ENCODE measurements at regions not wholly inside any gene's neighbourhood (a gene's known extent, or its start where the extent isn't known, plus 50 kb on each side); places are given as distances from the start of the nearest gene placed in this dataset.

- no peak overlapping the region for H3K4me3 ChIP-seq (ENCODE audit: low read depth, low read length)
- no peak for DNase-seq (ENCODE audit: low read depth)
- TF ChIP-seq CTCF (IDR thresholded peaks at IDR 0.05; ENCODE audit: insufficient read depth, low read depth, low read length): no peak
Measured at GRCh38 chr16:13756411-13757140, 163.4 kb upstream of the ERCC4 start.

- no peak for DNase-seq (ENCODE audit: low read depth)
Measured at GRCh38 chr16:13766334-13766733, 153.6 kb upstream of the ERCC4 start.

GRCh38 chr16:13767215-13767614 is 152.7 kb upstream of the ERCC4 start:
- H3K4me3 ChIP-seq (ENCODE audit: low read depth, low read length): no peak overlapping the region
- no peak for DNase-seq (ENCODE audit: low read depth)
- no peak for TF ChIP-seq CTCF (IDR thresholded peaks at IDR 0.05; ENCODE audit: insufficient read depth, low read depth, low read length)

More at GRCh38 chr16:13766334-13766733, 153.6 kb upstream of the ERCC4 start:
- TF ChIP-seq CTCF (IDR thresholded peaks at IDR 0.05; ENCODE audit: insufficient read depth, low read depth, low read length): no peak
- H3K4me3 ChIP-seq (ENCODE audit: low read depth, low read length): no peak overlapping the region

- DNase-seq (ENCODE audit: low read depth): no peak
- no peak overlapping the region for H3K4me3 ChIP-seq (ENCODE audit: low read depth, low read length)
- no peak for TF ChIP-seq CTCF (IDR thresholded peaks at IDR 0.05; ENCODE audit: insufficient read depth, low read depth, low read length)
Measured at GRCh38 chr16:13768471-13768870, 151.5 kb upstream of the ERCC4 start.

GRCh38 chr16:13770436-13770835 is 149.5 kb upstream of the ERCC4 start:
- DNase-seq (ENCODE audit: low read depth): no peak
- H3K4me3 ChIP-seq (ENCODE audit: low read depth, low read length): no peak overlapping the region
- no peak for TF ChIP-seq CTCF (IDR thresholded peaks at IDR 0.05; ENCODE audit: insufficient read depth, low read depth, low read length)

- DNase-seq (ENCODE audit: low read depth): no peak
- no peak for TF ChIP-seq CTCF (IDR thresholded peaks at IDR 0.05; ENCODE audit: insufficient read depth, low read depth, low read length)
- no peak overlapping the region for H3K4me3 ChIP-seq (ENCODE audit: low read depth, low read length)
Measured at GRCh38 chr16:13772782-13773181, 147.2 kb upstream of the ERCC4 start.

GRCh38 chr16:13779676-13780075 is 140.3 kb upstream of the ERCC4 start:
- no peak overlapping the region for H3K4me3 ChIP-seq (ENCODE audit: low read depth, low read length)
- no peak for DNase-seq (ENCODE audit: low read depth)
- TF ChIP-seq CTCF (IDR thresholded peaks at IDR 0.05; ENCODE audit: insufficient read depth, low read depth, low read length): no peak

Data from fibroblast of villous mesenchyme (primary cell).